Trophoblast cell (in vitro differentiated cells and primary cell): ENCODE measurements at regions not wholly inside any gene's neighbourhood (a gene's known extent, or its start where the extent isn't known, plus 50 kb on each side); places are given as distances from the start of the nearest gene placed in this dataset.
"Not testable (repeated sequence)": the region's sequence is repeated elsewhere in the genome, so short reads cannot be mapped to it uniquely, and the experiment has no call there.

Experiments used
- DNase-seq, 2 donors: peaks; one replicate each; pipeline ENCODE4 v3.0.0-alpha.2; 2016
- H2AFZ ChIP-seq: 2 replicates; pipeline ENCODE4 v1.6.1; 2013; ENCODE audit warnings: low read length, moderate library complexity, mild to moderate bottlenecking; ENCODE audit not compliant: insufficient read depth, poor library complexity
- H2AK5ac ChIP-seq: 2 replicates; pipeline ENCODE4 v1.6.1; 2013; ENCODE audit warnings: mild to moderate bottlenecking, low read length
- H2BK120ac ChIP-seq: 2 replicates; pipeline ENCODE4 v1.6.1; 2013; ENCODE audit warnings: low read length, mild to moderate bottlenecking, moderate library complexity; ENCODE audit not compliant: insufficient read depth, poor library complexity
- H2BK12ac ChIP-seq: 2 replicates; pipeline ENCODE4 v1.6.1; 2013; ENCODE audit warnings: mild to moderate bottlenecking, low read length, moderate library complexity
- H2BK5ac ChIP-seq: 2 replicates; pipeline ENCODE4 v1.6.1; 2013; ENCODE audit warnings: low read length, low read depth, moderate library complexity, mild to moderate bottlenecking; ENCODE audit not compliant: poor library complexity
- H3K14ac ChIP-seq: 2 replicates; pipeline ENCODE4 v1.6.1; 2013; ENCODE audit warnings: mild to moderate bottlenecking, low read length
- H3K18ac ChIP-seq: 2 replicates; pipeline ENCODE4 v1.6.1; 2013; ENCODE audit warnings: mild to moderate bottlenecking, low read length
- H3K23ac ChIP-seq: 2 replicates; pipeline ENCODE4 v1.6.1; 2013; ENCODE audit warnings: low read length
- H3K27ac ChIP-seq: 2 replicates; pipeline ENCODE4 v1.5.1; 2013; ENCODE audit warnings: low read depth, mild to moderate bottlenecking, inconsistent platforms, low read length, moderate library complexity
- H3K27me3 ChIP-seq: 2 replicates; pipeline ENCODE4 v1.6.1; 2013; ENCODE audit warnings: inconsistent platforms, mild to moderate bottlenecking, low read length, moderate library complexity; ENCODE audit not compliant: insufficient read depth
- H3K36me3 ChIP-seq, 2 experiments: 1 replicate in 1 of 2; 2 replicates in 1 of 2; pipeline ENCODE4 v1.6.1; 2013; ENCODE audit warnings: low read length in 2 of 2, mild to moderate bottlenecking in 2 of 2, moderate library complexity in 1 of 2; ENCODE audit not compliant: insufficient read depth in 2 of 2, control insufficient read depth in 1 of 2
- H3K4ac ChIP-seq: 2 replicates; pipeline ENCODE4 v1.6.1; 2013; ENCODE audit warnings: low read depth, mild to moderate bottlenecking, low read length, moderate library complexity
- H3K4me1 ChIP-seq, 2 experiments: 1 replicate in 1 of 2; 2 replicates in 1 of 2; pipeline ENCODE4 v1.6.1; 2013; ENCODE audit warnings: low read length in 2 of 2, mild to moderate bottlenecking in 2 of 2, moderate library complexity in 1 of 2; ENCODE audit not compliant: insufficient read depth in 2 of 2, control insufficient read depth in 1 of 2
- H3K4me2 ChIP-seq: 2 replicates; pipeline ENCODE4 v1.6.1; 2013; ENCODE audit warnings: inconsistent platforms, mild to moderate bottlenecking, low read length, moderate library complexity
- H3K4me3 ChIP-seq: 2 replicates; pipeline ENCODE4 v1.5.1; 2013; ENCODE audit warnings: mild to moderate bottlenecking, low read depth, low read length, inconsistent platforms
- H3K79me1 ChIP-seq: one replicate; pipeline ENCODE4 v1.6.1; 2013; ENCODE audit warnings: low read length
- H3K79me2 ChIP-seq: 2 replicates; pipeline ENCODE4 v1.6.1; 2013; ENCODE audit warnings: low read length, mild to moderate bottlenecking; ENCODE audit not compliant: control insufficient read depth, insufficient read depth, poor library complexity
- H3K9ac ChIP-seq: 2 replicates; pipeline ENCODE4 v1.6.1; 2013; ENCODE audit warnings: mild to moderate bottlenecking, low read length
- H3K9me3 ChIP-seq: 2 replicates; pipeline ENCODE4 v1.6.1; 2013; ENCODE audit warnings: low read depth, mild to moderate bottlenecking, control low read depth, inconsistent platforms, low read length; ENCODE audit not compliant: insufficient read depth
- H4K12ac ChIP-seq: 2 replicates; pipeline ENCODE4 v1.6.1; 2013; ENCODE audit warnings: low read depth, mild to moderate bottlenecking, low read length, moderate library complexity
- H4K8ac ChIP-seq: 2 replicates; pipeline ENCODE4 v1.6.1; 2013; ENCODE audit warnings: low read depth, mild to moderate bottlenecking, low read length, moderate library complexity
- H4K91ac ChIP-seq: one replicate; pipeline ENCODE4 v1.6.1; 2013; ENCODE audit warnings: low read depth, mild to moderate bottlenecking, low read length, moderate library complexity
- WGBS: extraction: QIAGEN DNeasy Blood & Tissue Kit; methylation state at CpG from one replicate; pipeline ENCODE4 v1.1.7; 2013; ENCODE audit warnings: missing lambda C conversion rate; ENCODE audit not compliant: insufficient read length, insufficient coverage; ENCODE audit errors: extremely low coverage; 5-methylcytosine and 5-hydroxymethylcytosine counted together

GRCh38 chr10:50688183-50688582, 51.6 kb upstream of the ASAH2B start:
- H3K4me2 ChIP-seq = not testable (repeated sequence)

GRCh38 chr10:50684365-50684764, 55.4 kb upstream of the ASAH2B start:
- not testable (repeated sequence) for H3K14ac ChIP-seq, H3K27ac ChIP-seq, H4K12ac ChIP-seq, H3K9ac ChIP-seq, H3K27me3 ChIP-seq, H3K18ac ChIP-seq, H3K4me1 ChIP-seq, H2BK120ac ChIP-seq, H3K9me3 ChIP-seq, H3K4ac ChIP-seq, H3K79me2 ChIP-seq, DNase-seq, H3K4me2 ChIP-seq, H2AK5ac ChIP-seq, H2AFZ ChIP-seq, H4K8ac ChIP-seq, H2BK12ac ChIP-seq, H3K4me3 ChIP-seq, H3K79me1 ChIP-seq, H4K91ac ChIP-seq, H3K23ac ChIP-seq, H2BK5ac ChIP-seq, H3K36me3 ChIP-seq
- no CpG with 5 or more reads among the region's 6 CpGs for WGBS

More at GRCh38 chr10:50688183-50688582, 51.6 kb upstream of the ASAH2B start:
- H2AFZ ChIP-seq, H3K18ac ChIP-seq, DNase-seq, H2BK120ac ChIP-seq, H3K79me2 ChIP-seq, H3K23ac ChIP-seq, H3K9ac ChIP-seq, H3K4me3 ChIP-seq, H3K27me3 ChIP-seq, H3K9me3 ChIP-seq, H3K4ac ChIP-seq, H4K12ac ChIP-seq, H2BK5ac ChIP-seq, H3K79me1 ChIP-seq, H3K36me3 ChIP-seq, H3K14ac ChIP-seq, H2BK12ac ChIP-seq, H2AK5ac ChIP-seq, H3K27ac ChIP-seq, H3K4me1 ChIP-seq, H4K91ac ChIP-seq, H4K8ac ChIP-seq: not testable (repeated sequence)
- no CpG with 5 or more reads among the region's 4 CpGs for WGBS

GRCh38 chr10:50683198-50683751, 56.5 kb upstream of the ASAH2B start:
- H3K4me3 ChIP-seq, H2BK120ac ChIP-seq, H2AK5ac ChIP-seq, H2BK5ac ChIP-seq, H3K4me2 ChIP-seq, H3K18ac ChIP-seq, H3K36me3 ChIP-seq, H3K79me1 ChIP-seq, H3K79me2 ChIP-seq, H3K27me3 ChIP-seq, H3K27ac ChIP-seq, H4K8ac ChIP-seq, H3K23ac ChIP-seq, H4K12ac ChIP-seq, H3K9me3 ChIP-seq, H2AFZ ChIP-seq, H3K14ac ChIP-seq, H2BK12ac ChIP-seq, H3K4me1 ChIP-seq, H4K91ac ChIP-seq, H3K9ac ChIP-seq, DNase-seq, H3K4ac ChIP-seq: not testable (repeated sequence)
- no CpG with 5 or more reads among the region's 16 CpGs for WGBS

GRCh38 chr10:50680606-50681005, 56.9 kb upstream of the SGMS1 start:
- not testable (repeated sequence) for H3K14ac ChIP-seq, H2AFZ ChIP-seq, H4K8ac ChIP-seq, H3K79me1 ChIP-seq, H2BK5ac ChIP-seq, H2AK5ac ChIP-seq, H3K23ac ChIP-seq, H3K4me3 ChIP-seq, H3K4ac ChIP-seq, H3K36me3 ChIP-seq, H3K18ac ChIP-seq, H3K9me3 ChIP-seq, H3K27ac ChIP-seq, H3K4me2 ChIP-seq, DNase-seq, H3K79me2 ChIP-seq, H4K12ac ChIP-seq, H3K9ac ChIP-seq, H4K91ac ChIP-seq, H3K4me1 ChIP-seq, H3K27me3 ChIP-seq, H2BK120ac ChIP-seq, H2BK12ac ChIP-seq
- no CpG with 5 or more reads among the region's 10 CpGs for WGBS
